Panc1 (cell line): ENCODE measurements at regions not wholly inside any gene's neighbourhood (a gene's known extent, or its start where the extent isn't known, plus 50 kb on each side); places are given as distances from the start of the nearest gene placed in this dataset.

Source experiments
- ATAC-seq: fragments of 200-7000 bp; cut with Tn5 transposase; 2 replicates; pipeline ENCODE4 v1.9.1; 2020; ENCODE audit warnings: mild to moderate bottlenecking, moderate library complexity
- BruUV-seq: library from RNA; stranded (reverse); fragments of 400-500 nt; replicated peaks from 2 replicates; lab custom pipeline; 2021; lab: Mats Ljungman, UMichigan
- CTCF ChIA-PET: fragments of 300-600 bp; sonication (Branson Sonifier 250); formaldehyde crosslinking; loops from one replicate; lab custom pipeline; 2022; ENCODE audit warnings: antibody characterized with exemption; lab: Charles Lee
- POLR2A ChIA-PET: fragments of 300-600 bp; sonication (Branson Sonifier 250); formaldehyde crosslinking; loops from one replicate; lab custom pipeline; 2022; ENCODE audit warnings: antibody characterized with exemption; lab: Charles Lee
- DNase-seq: peaks from one replicate; pipeline ENCODE4 v3.0.0-alpha.2; 2010; ENCODE audit warnings: low read depth, low spot score
- H3K27ac ChIP-seq: 2 replicates; pipeline ENCODE4 v1.5.1; 2011; ENCODE audit warnings: mild to moderate bottlenecking, low read length, inconsistent platforms
- H3K27me3 ChIP-seq: fragments of 200-500 bp; sonication (Bioruptor generic); 2 replicates; pipeline ENCODE4 v1.6.0; 2014; ENCODE audit warnings: low read length, inconsistent platforms; ENCODE audit not compliant: control insufficient read depth, insufficient read depth
- H3K36me3 ChIP-seq: fragments of 200-500 bp; sonication (Bioruptor generic); 2 replicates; pipeline ENCODE4 v1.5.1; 2014; ENCODE audit warnings: inconsistent platforms, mild to moderate bottlenecking, low read length, moderate library complexity; ENCODE audit not compliant: control insufficient read depth, insufficient read depth
- H3K4me1 ChIP-seq: 2 replicates; pipeline ENCODE4 v1.5.1; 2011; ENCODE audit warnings: inconsistent platforms, mild to moderate bottlenecking, low read length, moderate library complexity; ENCODE audit not compliant: control insufficient read depth, insufficient read depth
- H3K4me3 ChIP-seq, 2 experiments: 2 replicates each; pipeline ENCODE4 v1.5.1; 2011 to 2012; ENCODE audit warnings: low read depth in 2 of 2, low read length in 2 of 2, mild to moderate bottlenecking in 2 of 2, inconsistent platforms in 1 of 2, moderate library complexity in 1 of 2
- H3K9me3 ChIP-seq: fragments of 200-500 bp; sonication (Bioruptor generic); 2 replicates; pipeline ENCODE4 v1.5.1; 2014; ENCODE audit warnings: low read depth, mild to moderate bottlenecking, inconsistent platforms, low read length, moderate library complexity; ENCODE audit not compliant: control insufficient read depth, insufficient read depth
- CTCF ChIP-seq: fragments of 450-650 bp; IDR thresholded peaks from 2 replicates; pipeline ENCODE4 v1.5.1; 2017; ENCODE audit warnings: mild to moderate bottlenecking
- POLR2AphosphoS5 ChIP-seq: IDR thresholded peaks from 2 replicates; pipeline ENCODE4 v1.6.1; 2012; ENCODE audit warnings: mild to moderate bottlenecking, low read depth, low read length, moderate library complexity
- REST ChIP-seq, 2 experiments: IDR thresholded peaks; 2 replicates each; pipeline ENCODE4 v1.6.1; 2011 to 2012; ENCODE audit warnings: low read depth in 2 of 2, control low read depth in 1 of 2, low read length in 1 of 2, mild to moderate bottlenecking in 1 of 2, moderate library complexity in 1 of 2; ENCODE audit not compliant: insufficient read depth in 1 of 2
- SIN3A ChIP-seq: IDR thresholded peaks from 2 replicates; pipeline ENCODE4 v1.6.1; 2012; ENCODE audit warnings: low read depth, mild to moderate bottlenecking, low read length, moderate library complexity, borderline replicate concordance; ENCODE audit not compliant: insufficient read depth
- TCF7L2 ChIP-seq: IDR thresholded peaks from 2 replicates; pipeline ENCODE4 v1.6.1; 2011; ENCODE audit warnings: mild to moderate bottlenecking, low read depth, low read length, inconsistent platforms
- in situ Hi-C: cut with HindIII; loops from 2 replicates; pipeline ENCODE4 v1.10.0; 2016; ENCODE audit warnings: low sequenced_read_pairs, low pct_unique_long_range_greater_than_20kb
- intact Hi-C: fragments of 100-400 bp; cut with micrococcal nuclease; formaldehyde crosslinking; loops from one replicate; pipeline ENCODE4 v1.10.0; 2022; ENCODE audit not compliant: unreplicated experiment

- no peaks in the 10 kb centered on the region for H3K9me3 ChIP-seq
- POLR2A ChIA-PET, result no interaction called here
- CTCF ChIA-PET, result no interaction called here
- no peak overlapping the region for H3K27ac ChIP-seq
- no peak for DNase-seq
- H3K4me1 ChIP-seq, result no peaks in the 10 kb centered on the region
- intact Hi-C loops, result no loop called here
- in situ Hi-C loops, result no loop called here
- H3K4me3 ChIP-seq, result no peak overlapping the region
- no peaks in the 10 kb centered on the region for H3K36me3 ChIP-seq
- TF ChIP-seq TCF7L2, result no peak
- TF ChIP-seq POLR2AphosphoS5, result no peak
- TF ChIP-seq REST (IDR thresholded peaks at IDR 0.05; ENCODE audit: insufficient read depth in 1 of 2, low read depth in 2 of 2, low read length in 1 of 2), result no peak
- TF ChIP-seq CTCF, result no peak
- no peak for TF ChIP-seq SIN3A
- 0 out of 2 replicates have a peak, but pooled peaks cover 3% of the 10 kb centered on the region for H3K27me3 ChIP-seq
- BruUV-seq, result no TSS peak
- ATAC-seq, result no peak
Observed at GRCh38 chr2:128477891-128478290, 159.2 kb upstream of the HS6ST1 start.

- TF ChIP-seq CTCF, result no peak
- TF ChIP-seq REST (IDR thresholded peaks at IDR 0.05; ENCODE audit: insufficient read depth in 1 of 2, low read depth in 2 of 2, low read length in 1 of 2), result no peak
- no peak for TF ChIP-seq POLR2AphosphoS5
- no peak for TF ChIP-seq SIN3A
- no peak for TF ChIP-seq TCF7L2
- no peak overlapping the region for H3K4me3 ChIP-seq
- no TSS peak for BruUV-seq
- H3K9me3 ChIP-seq, result no peaks in the 10 kb centered on the region
- ChIA-PET CTCF (no interaction called here), POLR2A (no interaction called here)
- no peak overlapping the region for H3K27ac ChIP-seq
- H3K27me3 ChIP-seq, result peaks cover 4% of the 10 kb centered on the region; the same call in 1 of the 2 replicates
- in situ Hi-C loops, result no loop called here
- no peaks in the 10 kb centered on the region for H3K4me1 ChIP-seq
- DNase-seq (no peak), ATAC-seq (no peak)
- intact Hi-C loops, result no loop called here
- no peaks in the 10 kb centered on the region for H3K36me3 ChIP-seq
Observed at GRCh38 chr2:128485761-128486639, 167.3 kb upstream of the HS6ST1 start.
